ENCODE measurements at regions not wholly inside any gene's neighbourhood (a gene's known extent, or its start where the extent isn't known, plus 50 kb on each side); places are given as distances from the start of the nearest gene placed in this dataset.
"Not testable (repeated sequence)": the region's sequence is repeated elsewhere in the genome, so short reads cannot be mapped to it uniquely, and the experiment has no call there.

DNA sequence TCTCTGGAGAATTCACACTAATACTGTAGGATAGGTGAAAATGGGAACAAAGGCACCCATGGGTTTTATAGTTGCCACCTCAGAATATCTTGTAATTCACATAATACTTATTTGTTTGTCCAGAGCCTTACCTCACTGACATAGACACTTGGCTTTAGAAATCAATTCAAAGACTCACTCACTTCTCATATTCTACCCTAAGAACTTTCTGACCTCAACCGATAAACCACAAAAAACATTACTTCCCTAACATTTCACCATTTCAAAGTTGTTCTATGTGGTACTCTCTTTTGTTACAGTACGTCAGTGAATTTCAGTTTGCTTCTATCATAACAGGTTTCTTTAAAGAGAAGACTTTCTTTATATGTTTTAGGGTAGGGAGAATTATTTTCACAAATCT lies 359.3 kb downstream of the IGSF11 start:
- no peak for DNase-seq

DNA sequence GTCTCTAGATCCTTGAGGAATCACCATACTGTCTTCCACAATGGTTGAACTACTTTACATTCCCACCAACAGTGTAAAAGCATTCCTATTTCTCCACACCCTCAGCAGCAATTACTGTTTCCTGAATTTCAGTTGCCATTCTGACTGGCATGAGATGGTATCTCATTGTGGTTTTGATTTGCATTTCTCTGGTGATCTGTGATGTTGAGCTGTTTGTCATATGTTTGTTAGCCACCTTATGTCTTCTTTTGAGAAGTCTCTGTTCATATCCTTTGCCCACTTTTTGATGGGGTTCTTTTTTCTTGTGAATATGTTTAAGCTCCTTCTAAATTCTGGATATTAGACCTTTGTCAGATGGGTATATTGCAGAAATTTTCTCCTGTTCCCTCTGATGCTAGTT lies 356.0 kb downstream of the IGSF11 start:
- not testable (repeated sequence) for DNase-seq

DNA sequence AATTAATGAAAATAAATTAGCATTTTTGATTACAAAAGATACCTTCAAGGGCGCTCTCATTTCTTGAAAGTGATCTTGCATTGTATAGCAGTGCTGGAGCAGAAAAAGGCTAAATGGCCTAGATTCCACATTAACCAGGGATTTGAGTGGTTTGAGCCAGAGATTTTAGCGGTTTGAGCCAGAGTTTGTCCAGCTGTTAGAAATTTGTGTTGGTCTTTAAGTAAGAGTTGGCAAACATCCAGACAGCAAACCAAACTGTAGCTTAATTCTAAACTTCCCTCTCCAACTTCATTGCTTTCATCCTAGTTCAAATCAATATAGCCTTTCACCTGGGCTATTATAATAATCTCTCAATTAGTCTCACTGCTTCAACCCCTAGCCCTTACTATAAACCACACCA lies 351.7 kb downstream of the IGSF11 start:
- no peak for DNase-seq

DNA sequence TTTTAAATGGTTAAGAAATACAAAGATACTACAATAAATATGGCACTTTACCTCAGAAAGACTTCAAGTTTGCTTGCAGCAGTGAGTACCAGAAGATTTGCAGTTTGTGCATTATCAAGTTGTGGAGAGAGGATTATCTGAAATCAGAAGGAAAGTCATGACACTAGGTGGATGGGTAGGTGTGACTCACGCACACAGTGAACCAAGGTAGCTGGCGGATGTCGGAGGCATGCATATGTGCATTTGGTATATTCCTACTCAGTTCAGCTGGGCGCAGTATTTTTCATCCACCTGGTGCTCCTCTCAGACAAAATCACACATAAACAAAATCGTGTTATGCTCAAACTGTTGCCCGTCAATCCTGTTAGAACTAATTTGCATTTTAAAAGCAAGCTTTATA lies 351.0 kb downstream of the IGSF11 start:
- no peak for DNase-seq

DNA sequence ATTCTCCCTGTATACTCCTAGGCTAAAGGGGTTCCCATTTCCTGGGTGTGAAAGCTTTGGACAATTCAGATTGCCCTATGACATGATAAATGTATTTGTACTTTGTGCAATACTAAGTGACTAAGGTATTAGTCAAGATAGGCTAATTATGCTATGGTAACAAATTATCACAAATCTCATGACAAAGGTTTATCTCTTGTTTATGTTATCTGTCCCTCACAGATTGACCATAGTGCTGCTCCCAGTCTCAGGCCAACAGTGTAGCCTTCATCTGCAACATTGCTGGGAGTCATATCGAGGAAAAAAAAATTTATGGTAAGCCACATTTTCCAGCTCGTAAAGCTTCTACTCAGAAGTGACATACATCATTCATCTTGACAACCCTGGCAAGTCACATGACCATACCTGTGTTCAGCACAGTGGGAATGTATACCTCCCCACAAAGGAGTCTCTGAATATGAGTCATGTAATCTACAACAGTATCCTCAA lies 346.2 kb downstream of the IGSF11 start:
- DNase-seq, result no peak

DNA sequence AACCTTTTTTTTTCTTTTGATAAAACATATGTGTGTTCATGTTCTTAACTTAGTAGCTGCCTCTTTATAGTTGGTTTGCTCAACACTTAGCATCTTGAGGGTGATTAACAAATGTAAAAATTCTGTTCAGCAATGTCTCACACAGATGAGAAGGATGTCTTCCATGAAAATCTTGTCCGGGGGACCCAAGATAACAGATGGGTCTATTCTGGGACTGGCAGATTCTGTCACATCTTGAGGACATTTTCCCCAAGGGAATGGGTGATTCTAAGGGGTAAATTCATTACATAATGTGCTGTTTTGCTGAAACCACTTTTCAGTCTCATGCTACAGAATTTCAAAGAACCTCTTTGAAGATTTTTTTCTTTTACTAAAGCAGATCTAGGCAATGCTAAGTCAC lies 342.2 kb downstream of the IGSF11 start:
- DNase-seq, result no peak

DNA sequence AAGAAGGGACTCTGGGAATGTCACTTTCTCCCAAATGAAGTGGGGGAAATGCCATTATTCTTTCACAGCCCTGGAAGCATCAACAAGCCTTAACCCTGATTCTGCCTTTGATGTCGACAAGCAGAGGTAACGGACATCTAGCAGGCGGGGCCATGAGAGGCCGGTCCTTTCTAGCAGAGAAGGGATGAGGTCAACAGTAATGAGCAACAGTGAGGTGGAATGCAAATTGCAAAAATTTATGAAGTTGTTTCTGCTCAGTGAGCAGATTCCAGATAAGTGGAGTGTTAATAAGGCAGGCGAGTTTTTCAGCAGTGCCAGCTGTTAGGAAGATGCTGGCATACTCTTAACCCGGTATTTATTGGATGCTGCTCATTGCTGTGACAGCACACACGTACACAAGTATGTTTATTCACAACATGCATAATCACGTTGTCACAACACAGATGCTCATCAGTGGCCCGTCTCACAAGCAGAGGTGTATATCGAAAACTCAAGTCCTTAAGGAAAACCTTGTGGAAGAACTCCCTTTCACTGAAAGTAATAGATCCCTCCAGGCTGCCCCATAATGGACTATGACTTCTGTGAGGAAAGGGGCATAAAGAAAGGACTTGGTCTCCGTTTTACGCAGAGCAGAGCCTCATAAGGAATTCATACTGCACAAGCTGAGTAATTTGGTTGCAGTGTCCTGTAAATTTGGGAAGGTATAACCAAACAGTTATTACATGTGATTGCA lies 329.0 kb downstream of the IGSF11 start:
- DNase-seq, result no peak

DNA sequence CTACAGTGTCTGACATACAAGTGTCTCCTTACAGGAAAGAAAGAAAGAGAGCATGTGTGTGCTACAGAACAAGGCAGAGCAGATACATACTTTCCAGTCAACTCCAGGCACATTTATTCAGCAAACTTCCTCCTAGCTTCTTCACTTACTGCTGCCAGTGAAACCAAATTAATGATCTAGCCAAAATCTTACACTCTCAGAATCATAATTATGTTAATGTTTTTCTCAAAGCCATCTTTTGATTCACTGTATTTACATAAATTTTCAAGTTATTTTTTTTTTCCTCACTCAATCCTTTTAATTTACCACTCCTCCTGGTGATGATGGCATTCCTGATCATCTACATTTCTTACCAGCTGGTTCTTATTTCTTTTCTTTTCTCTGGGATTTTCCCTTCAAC lies 326.7 kb downstream of the IGSF11 start:
- no peak for DNase-seq

DNA sequence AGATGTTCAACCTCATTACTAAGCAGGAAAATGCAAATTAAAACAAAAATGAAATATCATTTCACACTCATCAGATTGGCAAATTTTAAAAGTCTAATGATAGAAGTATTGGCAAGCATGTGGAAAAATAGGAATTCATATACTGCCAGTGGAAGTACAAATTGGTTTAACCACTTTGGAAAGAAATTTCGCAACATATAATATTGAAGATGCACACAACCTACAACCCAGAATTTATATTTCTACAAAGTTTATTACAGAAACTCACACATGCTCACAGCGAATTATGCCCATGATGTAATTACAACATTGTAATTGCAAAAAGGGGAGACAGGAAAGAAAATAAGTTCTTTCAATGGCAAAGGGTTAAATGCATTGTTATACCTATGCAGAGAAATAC lies 324.1 kb downstream of the IGSF11 start:
- DNase-seq, result no peak

DNA sequence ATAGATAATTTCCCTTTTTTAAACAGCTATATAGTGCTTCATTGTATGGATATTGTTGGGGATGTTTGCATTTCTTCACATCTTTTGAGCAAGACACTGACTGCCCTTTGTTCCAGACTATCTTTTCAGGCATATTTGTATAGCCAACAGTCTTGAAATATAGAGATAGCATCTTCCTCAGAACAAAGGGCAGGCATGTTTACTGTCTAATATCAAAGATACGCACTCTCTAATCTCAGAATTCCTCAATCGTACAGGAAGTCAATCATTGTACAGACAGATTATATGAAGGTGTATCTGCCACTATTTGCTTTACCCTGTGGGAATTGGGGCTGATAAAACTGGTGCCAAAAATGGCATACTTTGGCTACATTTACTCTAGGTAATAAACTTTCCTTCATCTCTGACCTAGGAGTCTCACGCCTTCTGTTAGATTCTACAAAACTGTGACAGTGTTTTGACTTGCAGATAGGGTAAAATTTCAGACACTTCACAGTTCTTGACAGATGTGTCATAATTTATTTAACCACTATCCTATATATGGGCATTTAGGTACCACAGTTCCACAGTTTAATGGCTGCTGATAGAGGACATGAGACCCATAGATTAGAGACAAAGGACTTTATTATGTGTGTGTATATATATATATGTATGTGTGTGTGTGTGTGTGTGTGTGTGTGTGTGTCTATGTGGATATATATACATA lies 321.0 kb downstream of the IGSF11 start:
- DNase-seq, result no peak

DNA sequence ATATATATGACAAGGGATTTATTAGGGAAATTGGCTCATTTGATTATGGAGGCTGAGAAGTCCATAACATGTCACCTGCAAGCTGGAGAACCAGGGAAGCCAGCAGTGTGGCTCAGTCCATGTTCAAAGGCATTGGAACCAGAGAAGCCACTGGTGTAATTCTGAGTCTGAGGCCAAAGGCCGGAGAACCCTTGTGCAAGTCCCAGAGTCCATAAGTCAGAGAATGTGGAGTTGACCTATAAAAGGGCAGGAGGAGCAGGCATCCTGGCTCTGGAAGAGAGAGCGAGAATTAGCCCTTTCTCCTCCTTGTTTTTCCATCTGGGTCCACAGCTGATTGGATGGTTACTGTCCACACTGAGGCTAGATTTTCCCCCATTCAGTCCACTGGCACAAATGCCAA lies 319.8 kb downstream of the IGSF11 start:
- DNase-seq, result no peak

DNA sequence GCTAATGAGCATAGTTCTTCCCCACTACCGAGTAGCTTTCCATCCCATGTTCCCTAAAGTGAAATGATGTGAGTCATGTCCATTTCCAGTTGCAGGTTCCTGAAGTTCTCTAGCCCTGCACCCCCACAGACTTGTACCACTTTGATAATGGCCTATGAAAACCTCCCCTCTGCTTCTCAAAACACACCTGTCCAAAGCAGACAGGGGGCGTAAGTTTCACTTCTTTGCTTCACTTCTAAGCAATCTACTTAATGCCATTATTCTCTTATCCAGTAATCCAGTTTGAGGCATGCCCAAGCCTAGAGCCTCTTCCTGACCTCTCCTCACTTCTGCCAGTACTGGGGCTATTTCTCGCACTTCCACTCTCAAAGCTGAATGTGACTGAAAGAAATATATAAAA lies 305.1 kb downstream of the IGSF11 start:
- DNase-seq, result no peak

DNA sequence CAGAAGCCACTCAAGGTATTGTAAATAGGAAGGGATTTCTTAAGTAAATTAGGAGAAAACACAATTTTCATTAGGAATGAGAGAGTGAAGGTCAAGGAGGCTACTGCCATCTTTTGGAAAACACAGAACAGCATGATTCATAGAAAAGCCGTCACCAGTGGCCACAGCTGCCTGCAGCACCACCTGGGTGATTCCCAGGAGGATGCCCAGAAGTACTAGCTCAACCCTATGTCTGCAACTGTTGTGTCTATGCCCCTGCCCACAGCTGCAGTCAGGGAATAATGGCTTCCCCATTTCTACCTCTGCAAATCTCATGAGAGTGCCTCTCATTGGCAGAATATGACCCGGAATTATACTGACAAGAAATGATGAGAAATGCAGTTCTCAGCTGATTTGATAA lies 300.0 kb downstream of the IGSF11 start:
- DNase-seq, result no peak

DNA sequence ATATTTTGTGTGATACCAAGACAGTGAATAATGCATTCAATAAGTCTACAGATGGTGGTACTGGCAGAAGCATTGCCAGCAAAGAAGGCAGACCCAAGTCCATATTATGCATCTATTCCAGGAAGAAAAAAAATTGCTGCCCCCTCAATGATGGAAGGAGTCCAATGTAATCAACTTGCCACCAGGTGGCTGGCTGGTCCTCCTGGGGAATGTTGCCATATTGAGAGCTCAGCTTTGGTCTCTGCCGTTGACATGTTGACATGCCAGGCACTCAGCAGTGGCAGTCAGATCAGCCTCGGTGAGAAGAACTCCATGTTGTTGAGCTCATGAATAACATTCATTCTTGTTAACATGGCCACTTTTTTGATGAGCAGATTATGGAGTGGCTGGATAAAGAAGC lies 298.5 kb downstream of the IGSF11 start:
- no peak for DNase-seq

DNA sequence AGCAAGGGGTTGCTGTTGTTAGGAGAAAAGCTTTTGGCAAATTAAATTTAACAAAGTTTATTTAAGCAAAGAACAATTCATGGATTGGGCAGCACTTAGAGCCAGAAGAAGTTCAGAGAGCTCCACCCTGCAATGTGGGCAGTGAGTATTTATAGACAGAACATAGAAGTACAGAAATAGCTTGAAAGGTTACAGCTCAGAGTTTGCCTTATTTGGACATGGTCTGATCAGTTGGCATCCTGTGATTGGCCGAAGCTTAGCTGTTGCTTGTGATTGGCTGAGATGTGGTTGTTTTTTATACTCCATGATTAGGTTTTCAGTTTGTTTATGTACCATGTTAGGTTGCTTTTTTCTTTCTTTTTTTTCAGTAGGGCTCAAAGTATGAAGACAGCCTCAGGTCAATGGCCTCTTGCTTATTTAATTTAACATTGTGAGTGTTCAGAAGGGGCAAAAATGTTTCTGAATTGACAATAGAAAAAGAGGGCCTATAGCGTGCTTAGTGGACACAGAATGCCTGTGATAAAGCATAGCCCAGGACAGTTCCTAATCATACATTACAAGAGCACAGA lies 293.8 kb downstream of the IGSF11 start:
- no peak for DNase-seq

DNA sequence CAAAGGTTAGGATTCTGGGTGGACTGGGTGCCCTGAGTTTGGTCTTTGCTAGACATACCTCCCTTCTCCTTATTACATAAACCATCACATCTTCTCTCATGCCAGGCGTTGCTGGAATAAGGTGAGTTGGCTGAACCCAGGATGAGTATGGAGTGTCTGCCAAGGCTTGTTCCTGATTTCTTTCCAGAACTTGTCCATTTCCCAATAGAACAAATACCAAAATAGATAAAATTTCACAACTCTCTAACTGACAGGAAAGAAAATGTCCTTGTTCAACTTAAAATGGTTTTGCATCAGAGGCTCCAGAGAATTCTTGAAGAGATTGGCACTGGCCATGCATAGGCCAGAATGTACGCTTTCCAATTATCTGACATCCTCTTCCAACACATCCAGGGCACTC lies 291.9 kb downstream of the IGSF11 start:
- DNase-seq, result no peak

DNA sequence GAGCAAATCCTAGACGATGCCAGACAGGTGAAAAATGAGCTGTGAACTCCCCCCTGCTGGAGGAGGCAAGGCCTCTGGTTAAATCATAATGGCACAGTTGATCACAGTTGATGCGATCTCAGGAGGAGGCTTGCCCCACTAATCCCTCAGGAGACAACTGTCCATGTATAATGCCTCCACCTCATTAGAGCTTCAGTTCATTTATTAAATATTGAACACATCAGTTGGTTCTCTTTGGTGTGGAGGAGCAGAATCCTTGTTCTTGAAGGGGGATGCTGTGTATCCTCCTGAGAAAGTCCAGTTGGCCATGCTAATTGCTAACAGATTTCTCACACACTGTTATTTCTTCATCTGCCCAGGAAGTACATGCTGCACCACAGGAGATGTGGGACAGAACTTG lies 290.5 kb downstream of the IGSF11 start:
- no peak for DNase-seq

DNA sequence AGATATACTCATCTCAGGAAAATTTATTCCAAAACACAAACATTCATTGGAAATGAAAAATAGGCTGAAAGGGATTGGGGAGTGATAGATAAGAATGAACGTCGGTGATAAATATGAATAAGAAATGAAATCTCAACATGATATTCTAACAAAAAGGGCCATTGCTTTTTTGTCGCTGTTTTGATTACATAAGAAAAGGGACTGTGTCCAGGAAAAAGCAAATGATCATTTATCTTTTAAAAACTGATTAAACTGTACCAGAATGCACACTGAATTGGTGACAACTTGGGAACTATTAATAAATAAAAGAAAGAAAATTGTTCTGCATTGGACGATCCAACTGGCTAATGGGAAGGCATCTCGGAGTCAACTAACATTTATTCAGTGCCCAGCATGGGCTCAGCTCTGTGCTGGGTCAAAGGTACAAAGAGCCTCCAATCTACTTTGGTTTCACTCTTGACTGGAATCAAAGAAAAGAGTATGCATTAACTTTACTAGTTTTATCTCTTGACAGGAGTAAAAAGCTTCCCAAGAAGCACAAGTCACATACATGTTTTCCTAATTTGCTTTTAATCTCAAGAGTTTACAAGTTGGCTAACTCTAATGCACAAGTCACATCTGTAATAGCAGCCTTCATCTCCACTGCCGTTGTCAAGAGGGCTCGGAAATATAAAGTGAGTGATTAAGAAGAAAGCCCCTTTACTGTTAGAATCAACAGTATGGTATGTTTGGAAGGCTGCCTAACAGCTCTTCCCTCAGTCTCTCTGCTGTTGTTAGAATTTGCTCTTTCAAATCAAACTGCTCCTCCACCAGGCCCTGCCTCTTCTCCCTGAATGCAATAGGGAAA lies 280.0 kb downstream of the IGSF11 start:
- DNase-seq, result no peak

DNA sequence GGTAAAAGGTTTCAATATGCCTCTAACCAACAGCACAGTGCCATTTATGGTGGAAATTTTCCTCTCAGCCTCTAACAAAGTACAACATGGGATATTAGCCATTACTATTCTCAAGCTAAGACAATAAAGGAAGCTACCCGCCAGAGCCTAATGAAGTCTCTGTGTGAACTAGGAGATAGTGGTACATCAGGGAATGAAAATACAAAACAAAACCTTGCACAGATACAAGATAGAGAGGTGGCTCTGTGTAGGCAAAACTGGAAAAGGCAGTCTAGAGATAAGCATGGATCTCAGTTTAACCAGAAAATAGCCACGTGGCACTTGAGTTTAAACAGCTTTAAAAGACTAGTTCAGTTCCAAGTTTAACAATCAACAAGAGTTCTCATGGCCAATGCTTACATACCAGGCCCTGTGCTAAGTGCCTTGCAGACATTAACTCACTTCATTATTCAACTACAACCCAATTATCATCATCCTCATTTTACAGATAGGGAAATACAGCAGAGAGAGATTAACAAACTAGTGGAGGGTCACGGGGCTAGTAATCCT lies 279.3 kb downstream of the IGSF11 start:
- no peak for DNase-seq

DNA sequence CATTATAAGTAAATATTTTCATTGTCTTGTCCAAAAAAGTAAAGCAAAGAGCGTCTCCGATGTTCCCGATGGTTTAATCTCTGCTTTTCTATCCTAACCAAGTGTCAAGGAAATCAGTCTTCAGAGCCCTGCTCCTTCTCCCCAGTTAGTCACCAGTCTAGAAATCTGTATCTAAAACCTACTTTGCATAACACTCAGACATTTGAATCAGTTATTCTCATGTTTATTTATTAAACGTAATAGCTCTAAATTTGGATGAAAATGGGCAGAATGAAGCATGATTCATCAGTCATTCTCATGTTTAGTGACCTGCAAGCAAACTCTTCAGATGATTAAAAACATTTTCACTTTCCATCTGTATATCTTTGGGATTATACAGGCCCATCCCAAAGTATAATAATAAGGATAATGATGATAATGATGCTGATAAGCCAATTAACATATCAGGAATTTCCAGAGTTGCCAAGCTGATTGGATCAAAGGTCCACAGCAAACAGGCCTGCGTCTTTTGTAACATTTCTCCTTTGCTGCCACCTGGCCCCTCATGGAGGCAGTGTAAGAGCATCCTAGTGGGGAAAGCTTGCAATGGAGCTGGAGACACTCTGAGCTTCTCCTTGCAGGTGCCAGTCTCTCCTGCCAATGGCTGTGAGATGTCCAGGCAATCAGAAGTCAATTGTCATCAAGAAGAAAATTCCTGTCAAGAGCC lies 273.9 kb downstream of the IGSF11 start:
- DNase-seq, result no peak

DNA sequence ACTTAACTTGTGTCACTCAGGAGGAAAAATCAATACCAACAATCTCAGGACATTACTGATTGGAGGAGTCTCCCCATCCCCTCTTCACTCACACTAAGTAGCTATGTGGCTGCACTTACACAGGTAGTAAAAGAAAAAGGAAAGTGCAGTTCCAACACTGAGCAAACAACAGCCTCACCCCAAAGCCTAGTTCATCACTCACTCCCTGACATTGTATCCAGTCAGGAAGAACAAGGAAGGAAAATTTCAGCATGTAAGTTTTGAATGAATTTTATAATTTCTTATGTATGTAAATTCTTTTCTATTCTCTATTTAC lies 273.4 kb downstream of the IGSF11 start:
- no peak for DNase-seq

DNA sequence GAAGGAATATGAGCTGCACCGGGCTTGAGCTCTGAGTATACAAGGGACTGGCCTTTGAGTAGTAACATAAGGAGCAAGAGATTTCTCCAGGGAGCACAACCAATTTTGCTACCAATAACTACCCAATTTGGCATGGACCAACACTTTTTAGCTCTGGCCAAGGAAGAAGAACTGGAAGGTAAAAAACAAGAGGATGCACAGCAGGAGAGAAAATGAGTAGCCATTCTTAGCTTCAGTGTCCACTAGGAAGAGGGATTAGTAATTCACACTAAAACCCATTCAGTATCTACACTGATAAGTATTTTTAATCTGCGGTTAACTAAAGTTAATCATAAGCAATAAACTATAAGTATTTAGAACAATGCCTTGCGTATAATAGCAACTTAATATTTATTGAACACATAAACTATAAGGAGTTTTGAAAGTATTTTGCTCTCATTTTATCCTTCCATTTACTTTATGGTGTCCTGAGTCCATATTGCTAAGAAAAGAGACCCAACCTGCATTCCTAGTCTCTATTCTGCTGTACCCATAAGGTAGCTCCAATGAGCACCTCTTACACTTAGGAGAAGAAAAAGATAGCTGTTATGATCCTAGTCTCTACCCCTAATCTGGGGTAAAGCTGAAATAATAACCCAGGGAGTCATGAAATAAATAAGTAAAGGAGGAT lies 268.9 kb downstream of the IGSF11 start:
- no peak for DNase-seq
